GM12878 (cell line): ENCODE measurements at regions not wholly inside any gene's neighbourhood (a gene's known extent, or its start where the extent isn't known, plus 50 kb on each side); places are given as distances from the start of the nearest gene placed in this dataset.

Experiments
- ATAC-seq: fragments of 200-7000 bp; cut with Tn5 transposase; 3 replicates; pipeline ENCODE4 v1.9.1; 2020; ENCODE audit warnings: mild to moderate bottlenecking, moderate library complexity
- BruUV-seq: library from RNA; stranded (reverse); fragments of 400-500 nt; replicated peaks from 2 replicates; lab custom pipeline; 2021; lab: Mats Ljungman, UMichigan
- CTCF ChIA-PET: fragments of 300-600 bp; sonication (Branson Sonifier 250); formaldehyde crosslinking; extraction: SDS; loops from one replicate; lab custom pipeline; 2021; ENCODE audit warnings: inconsistent platforms; lab: Yijun Ruan, JAX
- POLR2A ChIA-PET: fragments of 350-600 bp; formaldehyde crosslinking; extraction: SDS; loops from one replicate; lab custom pipeline; 2021; ENCODE audit warnings: inconsistent platforms; lab: Charles Lee
- RAD21 ChIA-PET: fragments of 300-600 bp; sonication (Branson Sonifier 250); formaldehyde crosslinking; loops from one replicate; lab custom pipeline; 2023; ENCODE audit warnings: antibody characterized with exemption; ENCODE audit not compliant: unreplicated experiment; lab: Charles Lee
- SMC1A ChIA-PET: fragments of 300-600 bp; sonication (Branson Sonifier 250); formaldehyde crosslinking; loops from one replicate; lab custom pipeline; 2023; ENCODE audit not compliant: unreplicated experiment, uncharacterized antibody; lab: Charles Lee
- DNase-seq: peaks from one replicate; pipeline ENCODE4 v3.0.0-alpha.2; 2011; ENCODE audit warnings: low read depth, low spot score
- FAIRE-seq: peaks from 3 replicates; lab custom pipeline; 2011; peaks lifted over from hg19 to GRCh38; lab: Jason Lieb, UNC
- H2AFZ ChIP-seq: 2 replicates; pipeline ENCODE4 v1.6.0; 2011; ENCODE audit warnings: low read depth, low read length, control low read depth; ENCODE audit not compliant: control insufficient read depth
- H3K27ac ChIP-seq: 2 replicates; pipeline ENCODE4 v1.5.1; 2011; ENCODE audit warnings: control low read depth; ENCODE audit not compliant: control insufficient read depth, insufficient read depth
- H3K27me3 ChIP-seq, 2 experiments: replicated peaks in 1 of 2; 2 replicates each; pipeline versions ENCODE4 v1.6.0 to v1.6.1; 2011; ENCODE audit warnings: low read length in 1 of 2; ENCODE audit not compliant: control insufficient read depth in 2 of 2, insufficient read depth in 2 of 2
- H3K36me3 ChIP-seq, 2 experiments: 2 replicates each; pipeline ENCODE4 v1.5.1; 2011; ENCODE audit warnings: low read length in 1 of 2; ENCODE audit not compliant: control insufficient read depth in 2 of 2, insufficient read depth in 2 of 2
- H3K4me1 ChIP-seq: 2 replicates; pipeline ENCODE4 v1.6.1; 2011; ENCODE audit warnings: mild to moderate bottlenecking, low read length, moderate library complexity, mixed read lengths; ENCODE audit not compliant: control insufficient read depth, insufficient read depth
- H3K4me2 ChIP-seq: 2 replicates; pipeline ENCODE4 v1.6.0; 2011; ENCODE audit warnings: control low read depth; ENCODE audit not compliant: control insufficient read depth, insufficient read depth
- H3K4me3 ChIP-seq: fragments of 200-600 bp; sonication (generic); 2 replicates; pipeline ENCODE4 v1.5.1; 2016
- H3K79me2 ChIP-seq: 2 replicates; pipeline ENCODE4 v1.6.0; 2011; ENCODE audit warnings: low read length; ENCODE audit not compliant: control insufficient read depth, insufficient read depth
- H3K9ac ChIP-seq: 2 replicates; pipeline ENCODE4 v1.8.0; 2011; ENCODE audit warnings: low read length, control low read depth, mixed read lengths; ENCODE audit not compliant: control insufficient read depth, insufficient read depth
- H3K9me3 ChIP-seq: replicated peaks from 3 replicates; pipeline ENCODE4 v1.5.1; 2011; ENCODE audit warnings: mild to moderate bottlenecking, low read length; ENCODE audit not compliant: control insufficient read depth, insufficient read depth
- H4K20me1 ChIP-seq: 2 replicates; pipeline ENCODE4 v1.6.0; 2011; ENCODE audit not compliant: control insufficient read depth, insufficient read depth
- ATF2 ChIP-seq: IDR thresholded peaks from 2 replicates; pipeline ENCODE4 v1.6.1; 2012; ENCODE audit warnings: low read length, inconsistent platforms
- BCLAF1 ChIP-seq: fragments of 450-650 bp; IDR thresholded peaks from 2 replicates; pipeline ENCODE4 v1.6.1; 2017; ENCODE audit warnings: antibody characterized with exemption, mild to moderate bottlenecking, moderate library complexity
- FOS ChIP-seq: IDR thresholded peaks from 3 replicates; pipeline ENCODE4 v1.6.1; 2011; ENCODE audit warnings: borderline replicate concordance; ENCODE audit not compliant: insufficient read length; ENCODE audit errors: extremely low read depth
- GATAD2B ChIP-seq: fragments of 450-650 bp; conservative IDR thresholded peaks from 2 replicates; pipeline ENCODE4 v1.6.1; 2017; ENCODE audit warnings: low read depth, mild to moderate bottlenecking, moderate library complexity
- JUNB ChIP-seq: IDR thresholded peaks from 2 replicates; pipeline ENCODE4 v1.6.1; 2016; ENCODE audit warnings: antibody characterized with exemption, mild to moderate bottlenecking
- NFXL1 ChIP-seq: fragments of 450-650 bp; IDR thresholded peaks from 2 replicates; pipeline ENCODE4 v1.6.1; 2017; ENCODE audit warnings: antibody characterized with exemption, mild to moderate bottlenecking, borderline replicate concordance
- NR2F1 ChIP-seq: fragments of 450-650 bp; conservative IDR thresholded peaks from 2 replicates; pipeline ENCODE4 v1.6.1; 2017; ENCODE audit warnings: mild to moderate bottlenecking
- PAX8 ChIP-seq: fragments of 450-650 bp; IDR thresholded peaks from 2 replicates; pipeline ENCODE4 v1.6.1; 2017; ENCODE audit warnings: mild to moderate bottlenecking, moderate library complexity
- PML ChIP-seq: IDR thresholded peaks from 2 replicates; pipeline ENCODE4 v1.6.1; 2012; ENCODE audit warnings: low read length, inconsistent platforms
- RBBP5 ChIP-seq: fragments of 200-600 bp; sonication (generic); conservative IDR thresholded peaks from 2 replicates; pipeline ENCODE4 v1.6.1; 2016
- RFX5 ChIP-seq: IDR thresholded peaks from 2 replicates; pipeline ENCODE4 v1.6.1; 2011; ENCODE audit warnings: low read depth, low read length, improper control_type of control experiment
- SMAD1 ChIP-seq: fragments of 450-650 bp; IDR thresholded peaks from 2 replicates; pipeline ENCODE4 v1.6.1; 2018; ENCODE audit warnings: mild to moderate bottlenecking, low read depth; ENCODE audit not compliant: partially characterized antibody
- STAT1 ChIP-seq: fragments of 450-650 bp; conservative IDR thresholded peaks from 2 replicates; pipeline ENCODE4 v1.6.1; 2014; ENCODE audit warnings: antibody characterized with exemption, mild to moderate bottlenecking
- TAF1 ChIP-seq: IDR thresholded peaks from 2 replicates; pipeline ENCODE4 v1.6.1; 2011; ENCODE audit warnings: mild to moderate bottlenecking, low read depth, low read length, borderline replicate concordance
- TCF3 ChIP-seq: IDR thresholded peaks from 2 replicates; pipeline ENCODE4 v1.6.1; 2012; ENCODE audit warnings: low read depth, mild to moderate bottlenecking, low read length, borderline replicate concordance; ENCODE audit not compliant: insufficient read depth
- YBX1 ChIP-seq: fragments of 450-650 bp; IDR thresholded peaks from 2 replicates; pipeline ENCODE4 v1.6.1; 2016; ENCODE audit warnings: antibody characterized with exemption
- ZNF687 ChIP-seq: fragments of 450-650 bp; IDR thresholded peaks from 2 replicates; pipeline ENCODE4 v1.6.1; 2017; ENCODE audit warnings: mild to moderate bottlenecking, moderate library complexity
- WGBS: methylation state at CpG from one replicate; pipeline ENCODE4 v1.1.6; 2016; ENCODE audit warnings: low lambda C conversion rate; ENCODE audit not compliant: insufficient replicate concordance, insufficient coverage; ENCODE audit errors: missing lambda C conversion rate; 5-methylcytosine and 5-hydroxymethylcytosine counted together
- in situ Hi-C: fragments of 300-500 bp; cut with MboI; formaldehyde crosslinking; loops from 9 replicates; pipeline ENCODE4 v1.14.3; 2018; ENCODE audit warnings: mixed read lengths
- intact Hi-C: fragments of 100-400 bp; cut with micrococcal nuclease; formaldehyde crosslinking; loops from one replicate; pipeline ENCODE4 v1.14.2; 2022; ENCODE audit not compliant: unreplicated experiment

- no peak for TF ChIP-seq ATF2
- TF ChIP-seq GATAD2B = no peak
Observed at GRCh38 chr14:38901791-38902190, 201.2 kb downstream of the SEC23A start (continued).

- H3K4me3 ChIP-seq = no peak overlapping the region
- DNase-seq (no peak), FAIRE-seq (no peak), ATAC-seq (no peak)
- ChIA-PET RAD21 (no interaction called here), SMC1A (interaction anchor here (1.2 to 1.7 kb wide), 2 partner anchors 15 to 25 kb away, joined by 3 to 4 read pairs; no protein-coding TSS in a partner anchor), POLR2A (no interaction called here), CTCF (interaction anchor here (0.9 kb wide), 1 partner anchor 14 kb away, joined by 3 read pairs; no protein-coding TSS in a partner anchor)
- H2AFZ ChIP-seq = no peak overlapping the region
- 0% methylated on average over 1 of the region's 1 CpG for WGBS
- H3K9ac ChIP-seq = no peak overlapping the region
- in situ Hi-C loops (no loop called here), intact Hi-C loops (no loop called here)
- H3K79me2 ChIP-seq = no peaks in the 10 kb centered on the region
- H4K20me1 ChIP-seq = no peaks in the 10 kb centered on the region
- no TSS peak for BruUV-seq
- no peak overlapping the region for H3K4me2 ChIP-seq
- no peak overlapping the region for H3K27ac ChIP-seq
- H3K36me3 ChIP-seq = no peaks in the 10 kb centered on the region
- H3K4me1 ChIP-seq = no peaks in the 10 kb centered on the region
- no peaks in the 10 kb centered on the region for H3K27me3 ChIP-seq
- TF ChIP-seq RBBP5 (no peak), RFX5 (no peak), NFXL1 (no peak), PAX8 (no peak), TAF1 (no peak), BCLAF1 (no peak), YBX1 (no peak), STAT1 (no peak), ZNF687 (no peak), TCF3 (no peak), JUNB (no peak), SMAD1 (no peak), FOS (no peak), PML (no peak), NR2F1 (no peak)
- TF ChIP-seq, all 136 proteins: peak for 0
- H3K9me3 ChIP-seq = no peaks in the 10 kb centered on the region
Observed at GRCh38 chr14:38900887-38901286, 202.1 kb downstream of the SEC23A start.
